ENCODE measurements at regions not wholly inside any gene's neighbourhood (a gene's known extent, or its start where the extent isn't known, plus 50 kb on each side); places are given as distances from the start of the nearest gene placed in this dataset.

DNA sequence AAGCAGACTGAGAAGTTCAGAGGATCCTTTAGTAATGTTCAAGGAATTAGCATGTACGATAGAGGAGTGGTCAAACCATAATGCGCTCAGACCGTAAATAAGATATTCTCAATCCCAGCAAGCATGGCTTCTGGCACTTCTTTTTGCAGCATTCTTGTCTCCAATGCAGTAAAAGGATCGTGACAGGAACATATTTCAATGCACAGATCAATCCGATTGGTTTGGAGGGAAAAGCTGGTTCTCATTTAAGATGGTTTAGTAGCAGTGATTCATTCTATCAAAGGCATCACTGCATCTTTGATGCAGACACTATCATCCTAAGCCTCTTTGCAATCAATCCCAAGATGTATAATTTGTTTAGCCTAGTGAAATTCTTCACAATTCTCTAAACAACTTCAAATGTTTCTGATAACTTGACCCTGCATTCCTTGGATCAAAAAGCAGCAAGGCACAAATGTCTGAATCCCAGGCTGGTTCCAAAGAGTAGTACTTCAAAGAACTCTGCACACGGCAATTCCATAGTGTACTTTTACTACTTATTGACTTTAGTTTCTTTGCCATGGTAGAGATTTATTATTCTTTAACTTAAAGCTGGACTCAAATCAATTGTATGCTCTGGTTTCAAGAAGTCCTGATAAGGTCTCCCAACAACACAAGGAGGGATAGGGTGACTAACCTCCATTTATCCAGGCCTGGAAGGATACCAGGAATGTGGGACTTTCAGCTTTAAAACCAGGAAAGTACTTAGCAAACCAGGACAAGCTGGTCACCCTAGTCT is 96.8 kb upstream of the MDM1 start:
- no peak overlapping the region for H3K4me2 ChIP-seq (ENCODE audit: low read length)
- no peaks in the 10 kb centered on the region for H3K36me3 ChIP-seq (ENCODE audit: insufficient read depth, low read length)
- H3K9me3 ChIP-seq (ENCODE audit: low read length): no peaks in the 10 kb centered on the region
- no peaks in the 10 kb centered on the region for H4K20me1 ChIP-seq (ENCODE audit: insufficient read depth, low read length)
- H3K27me3 ChIP-seq (ENCODE audit: insufficient read depth, low read length): no peaks in the 10 kb centered on the region
- H2AFZ ChIP-seq (ENCODE audit: low read length): no peak overlapping the region
- H3K4me1 ChIP-seq (ENCODE audit: insufficient read depth, low read length, severe bottlenecking): no peaks in the 10 kb centered on the region
- no peaks in the 10 kb centered on the region for H3F3A ChIP-seq (ENCODE audit: insufficient read depth, low read length)
- no peaks in the 10 kb centered on the region for H3K79me2 ChIP-seq (ENCODE audit: insufficient read depth, low read length)
- no peak for TF ChIP-seq EZH2 (IDR thresholded peaks at IDR 0.05; ENCODE audit: borderline replicate concordance, low read length)
- TF ChIP-seq CTCF (IDR thresholded peaks at IDR 0.05; ENCODE audit: low read length): no peak
- no peak overlapping the region for H3K9ac ChIP-seq (ENCODE audit: low read length)
- H3K9me2 ChIP-seq (ENCODE audit: low read depth, low read length): no peaks in the 10 kb centered on the region
- no peak overlapping the region for H3K4me3 ChIP-seq (ENCODE audit: low read depth, low read length, poor library complexity, severe bottlenecking)
- no peak overlapping the region for H3K27ac ChIP-seq (ENCODE audit: low read depth, low read length, poor library complexity, severe bottlenecking)

- H3K27me3 ChIP-seq (ENCODE audit: insufficient read depth, low read length): no peaks in the 10 kb centered on the region
- H3K4me1 ChIP-seq (ENCODE audit: insufficient read depth, low read length, severe bottlenecking): no peaks in the 10 kb centered on the region
- no peaks in the 10 kb centered on the region for H3K36me3 ChIP-seq (ENCODE audit: insufficient read depth, low read length)
- no peak overlapping the region for H3K27ac ChIP-seq (ENCODE audit: low read depth, low read length, poor library complexity, severe bottlenecking)
- H3K9me2 ChIP-seq (ENCODE audit: low read depth, low read length): no peaks in the 10 kb centered on the region
- no peaks in the 10 kb centered on the region for H3K9me3 ChIP-seq (ENCODE audit: low read length)
- no peaks in the 10 kb centered on the region for H3F3A ChIP-seq (ENCODE audit: insufficient read depth, low read length)
- no peaks in the 10 kb centered on the region for H4K20me1 ChIP-seq (ENCODE audit: insufficient read depth, low read length)
- no peaks in the 10 kb centered on the region for H3K79me2 ChIP-seq (ENCODE audit: insufficient read depth, low read length)
- H2AFZ ChIP-seq (ENCODE audit: low read length): no peak overlapping the region
- TF ChIP-seq EZH2 (IDR thresholded peaks at IDR 0.05; ENCODE audit: borderline replicate concordance, low read length) (no peak), CTCF (IDR thresholded peaks at IDR 0.05; ENCODE audit: low read length) (no peak)
- H3K4me2 ChIP-seq (ENCODE audit: low read length): no peak overlapping the region
- no peak overlapping the region for H3K4me3 ChIP-seq (ENCODE audit: low read depth, low read length, poor library complexity, severe bottlenecking)
- H3K9ac ChIP-seq (ENCODE audit: low read length): no peak overlapping the region
These were observed 97.5 kb upstream of the MDM1 start for GRCh38 chr12:68429696-68430095.

DNA sequence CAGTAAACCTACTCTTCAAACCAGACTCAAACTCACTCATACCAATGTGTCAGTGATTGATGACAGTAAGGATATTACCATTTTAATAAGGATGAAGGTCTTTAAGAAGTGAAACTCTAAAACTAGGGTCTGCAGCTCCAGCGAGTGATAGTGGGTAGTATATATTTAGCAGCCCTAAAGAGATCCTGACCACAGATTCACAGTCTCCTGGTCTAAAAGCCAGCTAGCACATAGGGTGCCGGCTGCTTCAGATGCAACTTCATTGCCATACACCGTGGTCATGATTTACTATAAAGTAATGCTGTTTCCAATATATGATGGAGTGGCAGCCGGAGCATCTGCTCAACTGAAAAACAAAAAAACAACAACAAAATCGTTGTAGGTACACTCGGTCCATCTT is 99.6 kb upstream of the MDM1 start:
- H3K27me3 ChIP-seq (ENCODE audit: insufficient read depth, low read length): 0 out of 2 replicates have a peak, but pooled peaks cover 3% of the 10 kb centered on the region
- no peak overlapping the region for H3K9ac ChIP-seq (ENCODE audit: low read length)
- H3K36me3 ChIP-seq (ENCODE audit: insufficient read depth, low read length): no peaks in the 10 kb centered on the region
- H3K4me2 ChIP-seq (ENCODE audit: low read length): no peak overlapping the region
- no peaks in the 10 kb centered on the region for H4K20me1 ChIP-seq (ENCODE audit: insufficient read depth, low read length)
- H3K4me1 ChIP-seq (ENCODE audit: insufficient read depth, low read length, severe bottlenecking): no peaks in the 10 kb centered on the region
- TF ChIP-seq CTCF (IDR thresholded peaks at IDR 0.05; ENCODE audit: low read length): no peak
- no peak for TF ChIP-seq EZH2 (IDR thresholded peaks at IDR 0.05; ENCODE audit: borderline replicate concordance, low read length)
- H2AFZ ChIP-seq (ENCODE audit: low read length): no peak overlapping the region
- no peaks in the 10 kb centered on the region for H3F3A ChIP-seq (ENCODE audit: insufficient read depth, low read length)
- no peak overlapping the region for H3K4me3 ChIP-seq (ENCODE audit: low read depth, low read length, poor library complexity, severe bottlenecking)
- no peaks in the 10 kb centered on the region for H3K9me2 ChIP-seq (ENCODE audit: low read depth, low read length)
- no peak overlapping the region for H3K27ac ChIP-seq (ENCODE audit: low read depth, low read length, poor library complexity, severe bottlenecking)
- H3K9me3 ChIP-seq (ENCODE audit: low read length): no peaks in the 10 kb centered on the region
- no peaks in the 10 kb centered on the region for H3K79me2 ChIP-seq (ENCODE audit: insufficient read depth, low read length)
